ENCODE measurements at regions not wholly inside any gene's neighbourhood (a gene's known extent, or its start where the extent isn't known, plus 50 kb on each side); places are given as distances from the start of the nearest gene placed in this dataset.
"Not testable (repeated sequence)": the region's sequence is repeated elsewhere in the genome, so short reads cannot be mapped to it uniquely, and the experiment has no call there.

DNA sequence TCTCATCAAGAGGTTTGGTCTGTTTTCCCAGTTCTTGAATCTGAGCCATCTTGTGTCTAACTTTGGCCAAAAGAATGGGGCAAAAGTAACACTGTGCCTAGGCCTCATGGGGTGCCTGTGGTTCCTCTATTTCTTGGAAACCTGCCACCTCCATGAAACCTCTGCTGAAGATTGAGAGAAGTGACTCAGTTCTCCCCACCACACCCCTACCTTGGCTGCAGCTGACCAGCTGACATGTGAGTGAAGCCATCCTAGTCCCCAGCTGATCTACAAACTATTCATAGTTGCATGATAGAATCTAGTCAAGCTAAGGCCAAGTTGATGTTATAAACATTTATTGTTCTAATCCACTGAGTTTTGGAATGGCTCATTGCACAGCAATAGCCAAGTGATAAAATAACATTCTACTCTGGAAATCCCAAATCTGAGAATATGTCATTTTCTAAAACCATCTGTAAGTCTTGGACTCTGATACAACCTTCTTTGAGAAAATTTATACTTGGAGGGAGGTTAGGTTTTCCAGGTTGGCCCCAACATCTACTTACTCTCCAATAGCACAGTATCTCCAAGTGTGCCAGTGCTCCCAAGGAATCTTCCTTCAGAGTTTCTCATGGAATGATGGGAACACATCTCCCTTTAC is 107.0 kb upstream of the SMLR1 start:
- ChIA-PET CTCF (no interaction called here), POLR2A (no interaction called here)
- Mint-ChIP-seq H3K4me3 (no peak overlapping the region), H3K27me3 (no peaks in the 10 kb centered on the region), H3K36me3 (ENCODE audit: low read depth) (no peaks in the 10 kb centered on the region), H3K4me1 (ENCODE audit: low read depth) (peaks cover 31% of the 10 kb centered on the region), H3K27ac (no peak overlapping the region), H3K9me3 (no peaks in the 10 kb centered on the region)
- Histone ChIP-seq H3K4me1 (ENCODE audit: insufficient read depth, low read length) (peaks cover 9% of the 10 kb centered on the region), H3K36me3 (ENCODE audit: insufficient read depth, low read length) (no peaks in the 10 kb centered on the region), H3K4me3 (ENCODE audit: low read length) (no peak overlapping the region), H3K27ac (ENCODE audit: low read depth in 1 of 2, low read length in 2 of 2) (no peak overlapping the region), H3K9me3 (ENCODE audit: control insufficient read depth in 1 of 2, insufficient read depth in 1 of 2, low read length in 2 of 2) (no peaks in the 10 kb centered on the region), H3K27me3 (ENCODE audit: control insufficient read depth in 1 of 2, insufficient read depth in 2 of 2, low read length in 2 of 2) (no peaks in the 10 kb centered on the region)
- no peak for ATAC-seq (ENCODE audit: poor library complexity)
- DNase-seq = no peak
- no peak for TF ChIP-seq CTCF (IDR thresholded peaks at IDR 0.05)
- intact Hi-C loops (cut with DNase I, micrococcal nuclease) = no loop called here

DNA sequence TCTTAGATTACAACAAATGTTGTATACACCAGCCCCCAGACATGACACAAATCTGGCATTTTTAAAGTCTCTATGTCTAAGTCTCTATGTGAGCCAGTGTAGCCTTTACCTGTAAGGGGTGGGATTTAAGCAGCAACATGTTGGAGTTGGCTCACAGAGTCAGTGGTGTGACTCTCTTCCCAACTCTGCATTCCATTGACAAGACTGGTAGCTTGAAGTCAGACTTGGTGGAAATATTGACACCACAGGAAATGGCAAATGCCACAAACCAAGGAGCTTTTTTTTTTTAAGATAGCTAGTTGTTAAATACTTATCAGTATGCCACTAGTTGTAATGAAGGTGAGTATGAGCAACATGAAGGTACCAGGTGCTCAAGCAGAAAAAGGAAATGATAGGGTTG is 103.1 kb upstream of the SMLR1 start:
- H3K36me3 Mint-ChIP-seq (ENCODE audit: low read depth) = no peaks in the 10 kb centered on the region
- no peaks in the 10 kb centered on the region for H3K9me3 ChIP-seq (ENCODE audit: control insufficient read depth in 1 of 2, insufficient read depth in 1 of 2, low read length in 2 of 2)
- POLR2A ChIA-PET = no interaction called here
- H3K27me3 ChIP-seq (ENCODE audit: control insufficient read depth in 1 of 2, insufficient read depth in 2 of 2, low read length in 2 of 2) = no peaks in the 10 kb centered on the region
- TF ChIP-seq CTCF (IDR thresholded peaks at IDR 0.05) = no peak
- no peak for ATAC-seq (ENCODE audit: poor library complexity)
- H3K27ac ChIP-seq (ENCODE audit: low read depth in 1 of 2, low read length in 2 of 2) = no peak overlapping the region
- CTCF ChIA-PET = interaction anchor here (0.7 kb wide), 1 partner anchor 25 kb away, joined by 3 read pairs; no protein-coding TSS in a partner anchor
- H3K4me3 ChIP-seq (ENCODE audit: low read length) = no peak overlapping the region
- peaks cover 3% of the 10 kb centered on the region for H3K4me1 ChIP-seq (ENCODE audit: insufficient read depth, low read length)
- no peak overlapping the region for H3K4me3 Mint-ChIP-seq
- DNase-seq = peak in 1 of 14 experiments; percentile 33
- no peak overlapping the region for H3K27ac Mint-ChIP-seq
- H3K36me3 ChIP-seq (ENCODE audit: insufficient read depth, low read length) = no peaks in the 10 kb centered on the region
- no peaks in the 10 kb centered on the region for H3K9me3 Mint-ChIP-seq
- intact Hi-C loops (cut with DNase I, micrococcal nuclease) = no loop called here
- H3K4me1 Mint-ChIP-seq (ENCODE audit: low read depth) = peaks cover 16% of the 10 kb centered on the region
- H3K27me3 Mint-ChIP-seq = no peaks in the 10 kb centered on the region

DNA sequence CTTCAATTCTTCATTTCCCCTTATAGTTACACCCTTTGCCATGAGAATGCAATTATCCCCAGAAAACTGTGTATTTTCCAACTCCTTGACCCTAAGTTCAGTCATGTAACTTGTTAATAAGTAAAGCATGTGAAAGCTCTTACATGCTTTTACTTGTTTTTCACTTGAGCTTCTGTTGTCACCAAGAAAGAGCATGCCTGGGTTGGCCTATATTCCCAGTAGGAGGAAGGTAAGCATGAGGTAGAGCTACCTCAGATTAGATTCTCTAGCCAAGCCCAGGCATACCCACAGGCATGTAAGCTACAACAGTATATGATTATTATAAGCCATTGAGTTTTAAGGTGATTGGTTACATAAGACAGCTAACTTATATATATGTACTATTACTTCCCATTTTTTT is 101.7 kb upstream of the SMLR1 start:
- DNase-seq (no peak), ATAC-seq (ENCODE audit: poor library complexity) (no peak)
- H3K4me3 ChIP-seq (ENCODE audit: low read length) = no peak overlapping the region
- no peak overlapping the region for H3K4me3 Mint-ChIP-seq
- TF ChIP-seq CTCF (IDR thresholded peaks at IDR 0.05) = no peak
- H3K27me3 ChIP-seq (ENCODE audit: control insufficient read depth in 1 of 2, insufficient read depth in 2 of 2, low read length in 2 of 2) = no peaks in the 10 kb centered on the region
- H3K9me3 Mint-ChIP-seq = no peaks in the 10 kb centered on the region
- peaks cover 10% of the 10 kb centered on the region for H3K4me1 Mint-ChIP-seq (ENCODE audit: low read depth)
- intact Hi-C loops (cut with DNase I, micrococcal nuclease) = no loop called here
- no peaks in the 10 kb centered on the region for H3K36me3 ChIP-seq (ENCODE audit: insufficient read depth, low read length)
- H3K27ac Mint-ChIP-seq = no peak overlapping the region
- H3K36me3 Mint-ChIP-seq (ENCODE audit: low read depth) = no peaks in the 10 kb centered on the region
- ChIA-PET CTCF (no interaction called here), POLR2A (no interaction called here)
- no peak overlapping the region for H3K27ac ChIP-seq (ENCODE audit: low read depth in 1 of 2, low read length in 2 of 2)
- H3K4me1 ChIP-seq (ENCODE audit: insufficient read depth, low read length) = peaks cover 3% of the 10 kb centered on the region
- H3K9me3 ChIP-seq (ENCODE audit: control insufficient read depth in 1 of 2, insufficient read depth in 1 of 2, low read length in 2 of 2) = no peaks in the 10 kb centered on the region
- no peaks in the 10 kb centered on the region for H3K27me3 Mint-ChIP-seq

- peaks cover 10% of the 10 kb centered on the region for H3K4me1 Mint-ChIP-seq (ENCODE audit: low read depth)
- H3K27me3 ChIP-seq (ENCODE audit: control insufficient read depth in 1 of 2, insufficient read depth in 2 of 2, low read length in 2 of 2); H3K9me3 ChIP-seq (ENCODE audit: control insufficient read depth in 1 of 2, insufficient read depth in 1 of 2, low read length in 2 of 2); ATAC-seq (ENCODE audit: poor library complexity); CTCF ChIA-PET; H3K36me3 Mint-ChIP-seq (ENCODE audit: low read depth); H3K4me3 Mint-ChIP-seq; H3K27ac Mint-ChIP-seq; H3K27ac ChIP-seq (ENCODE audit: low read depth in 1 of 2, low read length in 2 of 2); H3K9me3 Mint-ChIP-seq; POLR2A ChIA-PET; intact Hi-C loops (cut with DNase I, micrococcal nuclease); DNase-seq; H3K4me3 ChIP-seq (ENCODE audit: low read length); H3K27me3 Mint-ChIP-seq; H3K4me1 ChIP-seq (ENCODE audit: insufficient read depth, low read length); H3K36me3 ChIP-seq (ENCODE audit: insufficient read depth, low read length): not testable (repeated sequence)
Measured at GRCh38 chr6:130728064-130728463, 99.1 kb upstream of the SMLR1 start.

Measured in CD4-positive, alpha-beta T cell (primary cell).